ENCODE measurements at regions not wholly inside any gene's neighbourhood (a gene's known extent, or its start where the extent isn't known, plus 50 kb on each side); places are given as distances from the start of the nearest gene placed in this dataset.

- Histone ChIP-seq H3K4me2 (ENCODE audit: low read depth, low read length, poor library complexity, severe bottlenecking) (no peak overlapping the region), H3K4me3 (ENCODE audit: low read length, poor library complexity, severe bottlenecking) (no peak overlapping the region), H2AFZ (ENCODE audit: low read length) (no peak overlapping the region), H3K79me2 (ENCODE audit: insufficient read depth, low read length) (no peaks in the 10 kb centered on the region), H3K9me2 (replicated peaks; ENCODE audit: low read depth, low read length) (no peaks in the 10 kb centered on the region), H3F3A (ENCODE audit: low read depth) (no peaks in the 10 kb centered on the region), H3K36me3 (ENCODE audit: insufficient read depth, low read length) (no peaks in the 10 kb centered on the region), H4K20me1 (ENCODE audit: insufficient read depth, low read length, poor library complexity, severe bottlenecking) (no peaks in the 10 kb centered on the region), H3K9me3 (ENCODE audit: insufficient read depth, low read depth, low read length) (no peaks in the 10 kb centered on the region), H3K4me1 (ENCODE audit: insufficient read depth, low read length, poor library complexity, severe bottlenecking) (no peaks in the 10 kb centered on the region), H3K27me3 (ENCODE audit: insufficient read depth, low read length, poor library complexity, severe bottlenecking) (no peaks in the 10 kb centered on the region), H3K9ac (ENCODE audit: low read depth, low read length, poor library complexity, severe bottlenecking) (no peak overlapping the region)
- TF ChIP-seq EZH2phosphoT487 (IDR thresholded peaks at IDR 0.05; ENCODE audit: borderline replicate concordance) (no peak), CTCF (conservative IDR thresholded peaks at IDR 0.05; ENCODE audit: low read length) (no peak)
Measured at GRCh38 chr10:60576130-60577069, 186.7 kb upstream of the ANK3 start.

- Histone ChIP-seq H2AFZ (ENCODE audit: low read length) (no peak overlapping the region), H3K4me1 (ENCODE audit: insufficient read depth, low read length, poor library complexity, severe bottlenecking) (no peaks in the 10 kb centered on the region), H3K4me3 (ENCODE audit: low read length, poor library complexity, severe bottlenecking) (no peak overlapping the region), H3F3A (ENCODE audit: low read depth) (no peaks in the 10 kb centered on the region), H3K9me3 (ENCODE audit: insufficient read depth, low read depth, low read length) (no peaks in the 10 kb centered on the region), H3K36me3 (ENCODE audit: insufficient read depth, low read length) (no peaks in the 10 kb centered on the region), H3K79me2 (ENCODE audit: insufficient read depth, low read length) (no peaks in the 10 kb centered on the region), H3K9ac (ENCODE audit: low read depth, low read length, poor library complexity, severe bottlenecking) (no peak overlapping the region), H3K9me2 (replicated peaks; ENCODE audit: low read depth, low read length) (no peaks in the 10 kb centered on the region), H3K4me2 (ENCODE audit: low read depth, low read length, poor library complexity, severe bottlenecking) (no peak overlapping the region), H4K20me1 (ENCODE audit: insufficient read depth, low read length, poor library complexity, severe bottlenecking) (no peaks in the 10 kb centered on the region), H3K27me3 (ENCODE audit: insufficient read depth, low read length, poor library complexity, severe bottlenecking) (no peaks in the 10 kb centered on the region)
- TF ChIP-seq CTCF (conservative IDR thresholded peaks at IDR 0.05; ENCODE audit: low read length) = no peak
- TF ChIP-seq EZH2phosphoT487 (IDR thresholded peaks at IDR 0.05; ENCODE audit: borderline replicate concordance) = no peak
Measured at GRCh38 chr10:60575105-60575504, 185.4 kb upstream of the ANK3 start.

- H3K9me2 ChIP-seq (replicated peaks; ENCODE audit: low read depth, low read length) = no peaks in the 10 kb centered on the region
- TF ChIP-seq EZH2phosphoT487 (IDR thresholded peaks at IDR 0.05; ENCODE audit: borderline replicate concordance) (no peak), CTCF (conservative IDR thresholded peaks at IDR 0.05; ENCODE audit: low read length) (no peak)
- H3K9me3 ChIP-seq (ENCODE audit: insufficient read depth, low read depth, low read length) = no peaks in the 10 kb centered on the region
- H3K4me3 ChIP-seq (ENCODE audit: low read length, poor library complexity, severe bottlenecking) = no peak overlapping the region
- H3F3A ChIP-seq (ENCODE audit: low read depth) = no peaks in the 10 kb centered on the region
- H3K4me1 ChIP-seq (ENCODE audit: insufficient read depth, low read length, poor library complexity, severe bottlenecking) = no peaks in the 10 kb centered on the region
- no peaks in the 10 kb centered on the region for H3K79me2 ChIP-seq (ENCODE audit: insufficient read depth, low read length)
- no peaks in the 10 kb centered on the region for H3K27me3 ChIP-seq (ENCODE audit: insufficient read depth, low read length, poor library complexity, severe bottlenecking)
- no peaks in the 10 kb centered on the region for H3K36me3 ChIP-seq (ENCODE audit: insufficient read depth, low read length)
- no peaks in the 10 kb centered on the region for H4K20me1 ChIP-seq (ENCODE audit: insufficient read depth, low read length, poor library complexity, severe bottlenecking)
- no peak overlapping the region for H3K4me2 ChIP-seq (ENCODE audit: low read depth, low read length, poor library complexity, severe bottlenecking)
- no peak overlapping the region for H2AFZ ChIP-seq (ENCODE audit: low read length)
- no peak overlapping the region for H3K9ac ChIP-seq (ENCODE audit: low read depth, low read length, poor library complexity, severe bottlenecking)
Measured at GRCh38 chr10:60574388-60574787, 184.7 kb upstream of the ANK3 start.
